ENCODE measurements at regions not wholly inside any gene's neighbourhood (a gene's known extent, or its start where the extent isn't known, plus 50 kb on each side); places are given as distances from the start of the nearest gene placed in this dataset.

DNA sequence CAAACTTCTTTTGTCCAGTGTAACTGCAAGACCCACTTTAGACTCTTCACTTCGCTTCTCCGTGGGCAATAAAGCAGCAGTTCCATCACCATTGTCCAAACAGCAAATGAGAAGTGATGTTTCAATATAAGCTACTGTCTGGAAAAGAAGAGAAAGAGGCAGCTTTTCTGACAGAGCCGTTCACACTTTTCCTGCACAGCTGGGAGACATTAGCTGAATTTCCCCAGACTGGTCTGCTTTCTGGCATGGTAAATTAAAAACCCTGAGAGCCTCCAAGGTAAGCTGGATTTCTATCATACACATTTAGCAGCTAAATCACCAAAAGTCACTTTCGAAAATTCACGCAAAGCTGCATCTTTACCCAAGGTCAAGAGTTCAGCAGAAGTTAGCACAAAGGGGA is 108.5 kb upstream of the CMC1 start:
- peaks cover 6% of the 10 kb centered on the region for H3K4me1 Mint-ChIP-seq
- no peak for DNase-seq (ENCODE audit: low spot score in 2 of 2, unreplicated experiment in 2 of 2)
- H3K9me3 Mint-ChIP-seq: no peaks in the 10 kb centered on the region
- peaks cover 10% of the 10 kb centered on the region for H3K27me3 Mint-ChIP-seq (ENCODE audit: low read depth)
- H3K4me3 Mint-ChIP-seq: no peak overlapping the region
- no peaks in the 10 kb centered on the region for H3K36me3 Mint-ChIP-seq
- no peak overlapping the region for H3K27ac Mint-ChIP-seq
- TF ChIP-seq, protein P1, sequence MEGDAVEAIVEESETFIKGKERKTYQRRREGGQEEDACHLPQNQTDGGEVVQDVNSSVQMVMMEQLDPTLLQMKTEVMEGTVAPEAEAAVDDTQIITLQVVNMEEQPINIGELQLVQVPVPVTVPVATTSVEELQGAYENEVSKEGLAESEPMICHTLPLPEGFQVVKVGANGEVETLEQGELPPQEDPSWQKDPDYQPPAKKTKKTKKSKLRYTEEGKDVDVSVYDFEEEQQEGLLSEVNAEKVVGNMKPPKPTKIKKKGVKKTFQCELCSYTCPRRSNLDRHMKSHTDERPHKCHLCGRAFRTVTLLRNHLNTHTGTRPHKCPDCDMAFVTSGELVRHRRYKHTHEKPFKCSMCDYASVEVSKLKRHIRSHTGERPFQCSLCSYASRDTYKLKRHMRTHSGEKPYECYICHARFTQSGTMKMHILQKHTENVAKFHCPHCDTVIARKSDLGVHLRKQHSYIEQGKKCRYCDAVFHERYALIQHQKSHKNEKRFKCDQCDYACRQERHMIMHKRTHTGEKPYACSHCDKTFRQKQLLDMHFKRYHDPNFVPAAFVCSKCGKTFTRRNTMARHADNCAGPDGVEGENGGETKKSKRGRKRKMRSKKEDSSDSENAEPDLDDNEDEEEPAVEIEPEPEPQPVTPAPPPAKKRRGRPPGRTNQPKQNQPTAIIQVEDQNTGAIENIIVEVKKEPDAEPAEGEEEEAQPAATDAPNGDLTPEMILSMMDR (IDR thresholded peaks at IDR 0.05; ENCODE audit: unreplicated experiment): no peak

GRCh38 chr3:28134198-28134597 is 107.2 kb upstream of the CMC1 start:
- Mint-ChIP-seq H3K36me3 (no peaks in the 10 kb centered on the region), H3K27me3 (ENCODE audit: low read depth) (peaks cover 10% of the 10 kb centered on the region), H3K27ac (no peak overlapping the region), H3K4me1 (peaks cover 9% of the 10 kb centered on the region), H3K9me3 (no peaks in the 10 kb centered on the region), H3K4me3 (no peak overlapping the region)
- TF ChIP-seq, protein P1 (IDR thresholded peaks at IDR 0.05; ENCODE audit: unreplicated experiment): no peak
- no peak for DNase-seq (ENCODE audit: low spot score in 2 of 2, unreplicated experiment in 2 of 2)

GRCh38 chr3:28134792-28135375 is 106.5 kb upstream of the CMC1 start:
- Mint-ChIP-seq H3K4me3 (no peak overlapping the region), H3K4me1 (peaks cover 9% of the 10 kb centered on the region), H3K27ac (no peak overlapping the region), H3K27me3 (ENCODE audit: low read depth) (peaks cover 10% of the 10 kb centered on the region), H3K9me3 (no peaks in the 10 kb centered on the region), H3K36me3 (no peaks in the 10 kb centered on the region)
- TF ChIP-seq, protein P1 (IDR thresholded peaks at IDR 0.05; ENCODE audit: unreplicated experiment): no peak
- no peak for DNase-seq (ENCODE audit: low spot score in 2 of 2, unreplicated experiment in 2 of 2)

GRCh38 chr3:28136607-28137216 is 104.7 kb upstream of the CMC1 start:
- Mint-ChIP-seq H3K27me3 (ENCODE audit: low read depth) (peaks cover 10% of the 10 kb centered on the region), H3K4me1 (peaks cover 9% of the 10 kb centered on the region), H3K36me3 (no peaks in the 10 kb centered on the region), H3K4me3 (no peak overlapping the region), H3K27ac (no peak overlapping the region), H3K9me3 (no peaks in the 10 kb centered on the region)
- TF ChIP-seq, protein P1 (IDR thresholded peaks at IDR 0.05; ENCODE audit: unreplicated experiment): no peak
- no peak for DNase-seq (ENCODE audit: low spot score in 2 of 2, unreplicated experiment in 2 of 2)

DNA sequence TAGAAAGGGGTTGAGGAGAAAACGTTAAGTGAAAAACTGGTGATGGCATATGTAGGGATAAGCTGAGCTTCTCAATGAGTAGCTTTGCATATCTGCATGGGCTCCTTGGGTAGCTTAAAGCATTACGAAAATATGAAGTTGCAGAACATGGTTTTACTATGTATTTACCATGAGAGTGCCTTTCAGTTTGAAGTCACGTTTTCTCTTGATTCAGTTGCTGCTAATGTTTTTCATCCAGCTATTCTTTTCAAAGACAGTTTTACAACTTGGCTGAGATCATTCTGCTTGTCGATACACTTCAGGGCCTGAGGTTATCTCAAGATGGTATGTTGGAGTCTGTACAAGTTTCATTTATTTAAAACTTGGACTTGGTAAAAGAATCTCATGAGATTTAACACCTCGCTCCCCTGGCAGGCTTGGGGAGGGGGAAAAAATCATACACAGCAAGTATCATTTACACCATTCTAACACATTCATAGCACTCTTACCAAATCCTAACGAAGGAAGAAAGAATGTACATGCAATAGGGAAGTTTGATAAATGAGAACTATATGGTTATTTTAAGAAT is 103.3 kb upstream of the CMC1 start:
- H3K36me3 Mint-ChIP-seq: no peaks in the 10 kb centered on the region
- H3K4me3 Mint-ChIP-seq: no peak overlapping the region
- TF ChIP-seq, protein P1 (IDR thresholded peaks at IDR 0.05; ENCODE audit: unreplicated experiment): no peak
- no peaks in the 10 kb centered on the region for H3K9me3 Mint-ChIP-seq
- no peak overlapping the region for H3K27ac Mint-ChIP-seq
- peaks cover 10% of the 10 kb centered on the region for H3K27me3 Mint-ChIP-seq (ENCODE audit: low read depth)
- DNase-seq (ENCODE audit: low spot score in 2 of 2, unreplicated experiment in 2 of 2): no peak
- peaks cover 7% of the 10 kb centered on the region for H3K4me1 Mint-ChIP-seq

All from mesothelial cell of epicardium (in vitro differentiated cells).